Duodenal mucosa (tissue), 2 donors: ENCODE measurements at regions not wholly inside any gene's neighbourhood (a gene's known extent, or its start where the extent isn't known, plus 50 kb on each side); places are given as distances from the start of the nearest gene placed in this dataset.

Source experiments
- H3K27ac ChIP-seq: one replicate; pipeline ENCODE4 v1.7.0; 2013; ENCODE audit warnings: low read depth, low read length
- H3K27me3 ChIP-seq, 2 donors: one replicate each; pipeline ENCODE4 v1.7.0; 2013; ENCODE audit warnings: low read length in 2 of 2, control low read depth in 1 of 2; ENCODE audit not compliant: insufficient read depth in 2 of 2, control insufficient read depth in 1 of 2
- H3K36me3 ChIP-seq, 2 donors: one replicate each; pipeline ENCODE4 v1.7.0; 2013; ENCODE audit warnings: low read length in 2 of 2, control low read depth in 1 of 2; ENCODE audit not compliant: insufficient read depth in 2 of 2, control insufficient read depth in 1 of 2
- H3K4me1 ChIP-seq, 2 donors: one replicate each; pipeline ENCODE4 v1.7.0; 2013; ENCODE audit warnings: low read length in 2 of 2, control low read depth in 1 of 2; ENCODE audit not compliant: insufficient read depth in 2 of 2, control insufficient read depth in 1 of 2
- H3K4me3 ChIP-seq, 2 donors: one replicate each; pipeline ENCODE4 v1.7.0; 2013; ENCODE audit warnings: low read length in 2 of 2, low read depth in 1 of 2
- H3K9ac ChIP-seq, 2 donors: one replicate each; pipeline ENCODE4 v1.7.0; 2013; ENCODE audit warnings: low read length in 2 of 2, low read depth in 1 of 2
- H3K9me3 ChIP-seq, 2 donors: one replicate each; pipeline ENCODE4 v1.7.0; 2013; ENCODE audit warnings: low read length in 2 of 2, control low read depth in 1 of 2; ENCODE audit not compliant: control insufficient read depth in 1 of 2

DNA sequence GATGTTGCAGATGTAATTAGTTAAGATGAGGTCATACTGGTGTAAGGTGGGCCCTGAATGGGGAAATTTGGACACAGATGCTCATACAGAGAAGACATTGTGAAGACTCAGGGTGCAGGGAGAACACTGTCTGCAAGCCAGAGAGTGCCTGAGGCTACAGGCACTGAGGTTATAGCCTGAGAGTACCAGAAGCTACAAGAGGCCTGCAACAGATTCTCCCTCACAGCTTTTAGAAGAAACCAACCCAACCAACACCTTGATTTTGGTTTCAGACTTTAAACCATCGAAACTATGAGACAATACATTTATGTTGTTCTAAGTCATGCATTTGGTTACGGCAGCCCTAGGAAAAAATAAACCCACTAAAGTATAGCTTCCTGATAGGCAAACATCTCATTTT, 321.7 kb upstream of the USP25 start:
- Histone ChIP-seq H3K4me1 (no peaks in the 10 kb centered on the region), H3K27me3 (no peaks in the 10 kb centered on the region), H3K9ac (no peak overlapping the region), H3K27ac (no peak overlapping the region), H3K9me3 (no peaks in the 10 kb centered on the region), H3K4me3 (no peak overlapping the region), H3K36me3 (no peaks in the 10 kb centered on the region)

DNA sequence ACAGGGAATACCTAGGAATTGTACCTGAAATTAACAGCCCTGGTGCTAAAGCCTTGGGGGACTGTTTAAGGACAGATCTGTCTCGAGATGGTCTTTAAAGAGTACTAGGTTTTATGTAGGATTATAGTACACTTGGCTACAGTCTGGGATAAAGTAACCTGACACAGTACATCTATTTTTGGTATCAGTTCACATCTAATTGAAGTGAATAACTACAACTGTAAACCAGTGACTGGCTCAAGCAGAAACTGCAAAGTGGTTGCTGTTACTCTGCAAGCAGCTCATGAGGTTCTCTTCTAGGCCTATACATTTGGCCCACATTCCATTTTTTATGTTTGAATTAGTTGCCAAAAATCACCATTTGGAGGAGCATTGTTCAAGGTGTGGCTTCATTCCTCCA, 320.8 kb upstream of the USP25 start:
- Histone ChIP-seq H3K4me1 (no peaks in the 10 kb centered on the region), H3K27me3 (no peaks in the 10 kb centered on the region), H3K27ac (no peak overlapping the region), H3K9ac (no peak overlapping the region), H3K36me3 (no peaks in the 10 kb centered on the region), H3K4me3 (no peak overlapping the region), H3K9me3 (no peaks in the 10 kb centered on the region)

DNA sequence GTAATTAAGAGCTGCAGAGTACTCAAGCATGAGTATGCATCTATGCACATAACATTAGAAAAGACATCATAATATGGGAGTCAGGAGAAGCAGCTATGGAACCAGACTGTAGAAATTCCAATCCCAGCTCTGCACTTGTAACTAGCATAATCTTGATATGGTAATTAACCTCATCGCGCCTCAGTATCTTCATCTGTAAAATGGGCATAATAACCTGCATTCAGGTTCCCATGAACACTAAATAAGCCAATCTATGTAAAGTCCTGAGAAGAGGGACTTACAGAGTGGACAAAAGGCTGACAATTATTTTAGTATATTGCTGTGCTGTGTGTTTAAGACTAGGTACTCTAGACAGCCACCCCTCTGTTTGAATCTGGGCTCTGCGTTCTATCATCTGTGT, 318.9 kb upstream of the USP25 start:
- no peak overlapping the region for H3K4me3 ChIP-seq
- no peaks in the 10 kb centered on the region for H3K9me3 ChIP-seq

DNA sequence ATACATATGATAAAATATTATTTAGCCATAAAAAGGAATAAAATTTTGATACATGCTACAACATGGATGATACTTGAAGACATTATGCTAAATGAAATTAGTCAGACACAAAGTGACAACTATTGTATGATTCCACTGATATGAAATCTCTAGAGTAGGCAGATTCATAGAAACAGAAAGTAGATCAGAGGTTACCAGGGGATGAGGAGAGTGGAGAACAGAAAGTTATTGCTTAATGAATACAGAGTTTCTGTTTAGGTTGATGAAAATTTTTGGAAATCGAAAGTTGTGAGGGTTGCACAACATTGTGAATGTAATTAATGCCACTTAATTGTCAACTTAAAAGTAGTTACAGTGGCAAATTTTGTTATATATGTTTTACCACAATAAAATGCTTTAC, 315.7 kb upstream of the USP25 start:
- H3K36me3 ChIP-seq: no peaks in the 10 kb centered on the region
- H3K27me3 ChIP-seq: no peaks in the 10 kb centered on the region
- no peaks in the 10 kb centered on the region for H3K9me3 ChIP-seq
- H3K27ac ChIP-seq: no peak overlapping the region
- no peaks in the 10 kb centered on the region for H3K4me1 ChIP-seq
- H3K9ac ChIP-seq: no peak overlapping the region
- H3K4me3 ChIP-seq: no peak overlapping the region

More for the DNA sequence above, 318.9 kb upstream of the USP25 start:
- Histone ChIP-seq H3K9ac (no peak overlapping the region), H3K27ac (no peak overlapping the region), H3K4me1 (no peaks in the 10 kb centered on the region), H3K36me3 (no peaks in the 10 kb centered on the region), H3K27me3 (no peaks in the 10 kb centered on the region)

DNA sequence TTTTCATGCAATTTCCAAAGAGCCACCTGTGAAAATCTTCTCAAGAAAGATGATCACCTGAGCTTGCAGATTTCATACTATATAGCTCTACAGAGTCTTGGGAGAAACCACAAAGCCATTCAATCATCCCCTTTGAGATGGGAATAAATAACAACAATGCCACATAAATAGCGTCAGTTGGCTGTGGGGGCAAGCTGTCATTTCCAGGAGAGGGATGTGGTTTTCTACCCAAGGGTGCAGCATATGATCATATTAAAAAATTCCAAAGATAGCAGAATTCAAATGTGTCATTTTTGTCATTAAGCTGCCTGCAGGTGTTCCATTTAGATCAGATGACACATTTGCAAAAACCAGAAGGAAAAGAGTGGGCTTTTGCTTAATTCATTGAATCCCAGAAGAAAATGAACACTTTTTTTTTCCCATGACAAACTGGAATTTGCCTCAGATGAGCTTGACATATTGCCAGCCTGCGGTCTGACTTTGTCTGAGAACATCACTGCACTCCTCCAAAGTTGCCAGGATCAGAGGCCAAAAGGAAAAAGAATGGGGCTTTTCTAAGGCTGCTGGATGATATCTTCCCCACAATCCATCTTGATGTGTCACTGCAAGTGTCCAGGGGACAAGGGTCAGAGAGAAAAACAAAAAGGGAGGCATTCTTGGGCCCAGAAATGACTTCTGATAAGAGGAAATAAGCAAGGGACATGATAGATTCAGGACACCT, 314.1 kb upstream of the USP25 start:
- no peaks in the 10 kb centered on the region for H3K9me3 ChIP-seq
- no peak overlapping the region for H3K4me3 ChIP-seq
- no peaks in the 10 kb centered on the region for H3K27me3 ChIP-seq
- H3K36me3 ChIP-seq: no peaks in the 10 kb centered on the region
- H3K4me1 ChIP-seq: no peaks in the 10 kb centered on the region
- no peak overlapping the region for H3K9ac ChIP-seq
- H3K27ac ChIP-seq: no peak overlapping the region

DNA sequence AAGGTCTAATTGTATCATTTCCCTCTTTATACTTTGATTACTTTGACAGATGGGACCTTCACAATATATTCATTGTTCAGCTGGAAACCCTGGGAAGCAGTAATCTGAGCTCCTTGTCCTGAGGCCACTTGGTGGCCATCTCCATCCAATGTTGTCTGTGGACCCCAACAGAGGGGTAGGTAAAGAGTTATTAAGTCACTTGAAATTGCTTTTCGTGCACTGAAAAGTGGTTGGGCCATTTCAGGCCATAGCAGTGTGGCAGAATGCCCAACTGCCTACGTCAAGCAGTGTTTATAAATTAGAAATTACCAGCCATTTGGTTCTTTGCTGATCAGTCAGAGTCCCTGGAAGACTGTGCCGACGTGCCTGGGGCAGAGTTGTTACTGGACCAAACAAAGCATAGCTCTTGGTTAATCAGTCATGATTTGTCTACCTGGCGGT, 308.3 kb upstream of the USP25 start:
- Histone ChIP-seq H3K9ac (no peak overlapping the region), H3K27me3 (no peaks in the 10 kb centered on the region), H3K27ac (no peak overlapping the region), H3K36me3 (no peaks in the 10 kb centered on the region), H3K9me3 (no peaks in the 10 kb centered on the region), H3K4me1 (no peaks in the 10 kb centered on the region), H3K4me3 (no peak overlapping the region)

DNA sequence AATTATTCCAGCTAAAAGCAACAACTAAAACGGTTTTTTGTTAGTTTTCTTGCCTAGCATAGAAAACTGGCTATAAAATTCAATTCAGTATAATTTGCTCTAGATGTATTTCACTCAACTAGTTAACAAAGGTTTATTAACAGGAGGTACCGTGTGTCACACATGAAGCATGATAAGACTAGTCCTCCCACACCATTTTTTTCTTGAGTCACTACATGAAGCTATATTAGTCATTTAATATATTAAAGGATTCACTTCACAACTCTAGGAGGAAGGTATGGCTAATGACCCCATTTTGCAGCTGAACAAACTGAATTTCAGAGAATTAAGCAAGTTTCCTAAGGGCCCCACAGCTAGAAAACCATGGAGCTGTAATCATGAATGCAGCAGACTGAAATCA, 307.8 kb upstream of the USP25 start:
- Histone ChIP-seq H3K36me3 (no peaks in the 10 kb centered on the region), H3K9me3 (no peaks in the 10 kb centered on the region), H3K27ac (no peak overlapping the region)

DNA sequence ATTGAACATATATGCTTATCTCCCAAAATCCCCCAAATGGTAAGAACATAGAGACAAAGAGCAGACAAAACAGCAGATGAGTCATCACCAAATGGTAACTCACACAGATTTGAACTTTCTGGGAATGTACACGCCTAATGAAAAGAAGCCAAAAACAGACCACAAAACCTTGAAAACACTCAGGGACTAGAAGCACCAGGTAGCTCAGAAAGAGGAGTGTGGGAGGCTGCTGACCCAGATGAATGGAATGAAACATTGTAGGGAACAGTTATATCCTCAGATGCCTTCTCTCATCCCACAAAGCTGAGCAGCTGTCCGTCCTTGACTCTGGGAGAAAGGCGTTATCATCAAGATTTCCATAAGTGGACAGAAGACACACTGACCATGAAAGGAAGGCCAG, 307.0 kb upstream of the USP25 start:
- H3K27ac ChIP-seq: no peak overlapping the region
- no peaks in the 10 kb centered on the region for H3K4me1 ChIP-seq
- H3K4me3 ChIP-seq: no peak overlapping the region
- no peaks in the 10 kb centered on the region for H3K9me3 ChIP-seq
- no peak overlapping the region for H3K9ac ChIP-seq
- no peaks in the 10 kb centered on the region for H3K36me3 ChIP-seq
- no peaks in the 10 kb centered on the region for H3K27me3 ChIP-seq

More for the DNA sequence above, 307.8 kb upstream of the USP25 start:
- Histone ChIP-seq H3K27me3 (no peaks in the 10 kb centered on the region), H3K4me3 (no peak overlapping the region), H3K9ac (no peak overlapping the region), H3K4me1 (no peaks in the 10 kb centered on the region)

DNA sequence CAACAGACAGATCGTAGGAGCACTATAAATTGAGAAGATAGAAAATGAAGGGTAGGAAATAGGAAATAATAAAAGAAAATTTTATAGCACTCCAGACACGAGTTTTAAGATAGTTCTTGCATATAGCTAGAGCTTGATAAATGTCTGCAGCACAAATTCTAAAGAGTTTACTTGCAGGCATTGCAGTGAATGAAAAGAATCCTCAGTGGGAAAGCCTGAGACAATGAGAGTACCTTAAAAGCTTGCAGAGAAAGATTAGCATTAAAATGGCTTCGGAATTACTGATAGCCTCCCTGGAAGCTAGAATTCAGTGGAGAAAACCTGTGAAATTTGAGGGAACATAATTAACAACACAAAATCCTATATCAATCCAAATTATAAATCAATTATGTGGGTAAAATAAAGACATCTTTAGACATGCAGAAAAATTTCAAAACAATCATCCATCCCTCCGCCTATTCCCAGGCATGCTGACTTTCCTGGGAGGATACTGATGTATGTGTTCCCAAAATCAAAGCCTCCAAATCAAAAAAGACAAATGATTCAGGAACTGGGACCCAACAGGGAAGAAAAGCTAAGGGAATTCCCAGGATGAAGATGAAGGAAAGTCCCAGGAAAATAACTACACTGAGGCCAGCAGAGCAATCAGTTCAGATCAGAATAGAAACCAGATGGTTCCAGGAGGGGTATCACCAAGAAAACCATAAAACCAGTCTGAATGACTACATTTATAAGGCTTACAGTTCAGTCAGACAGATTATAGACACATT, 305.9 kb upstream of the USP25 start:
- Histone ChIP-seq H3K9ac (no peak overlapping the region), H3K4me1 (no peaks in the 10 kb centered on the region), H3K27me3 (no peaks in the 10 kb centered on the region), H3K36me3 (no peaks in the 10 kb centered on the region), H3K27ac (no peak overlapping the region), H3K4me3 (no peak overlapping the region), H3K9me3 (no peaks in the 10 kb centered on the region)

DNA sequence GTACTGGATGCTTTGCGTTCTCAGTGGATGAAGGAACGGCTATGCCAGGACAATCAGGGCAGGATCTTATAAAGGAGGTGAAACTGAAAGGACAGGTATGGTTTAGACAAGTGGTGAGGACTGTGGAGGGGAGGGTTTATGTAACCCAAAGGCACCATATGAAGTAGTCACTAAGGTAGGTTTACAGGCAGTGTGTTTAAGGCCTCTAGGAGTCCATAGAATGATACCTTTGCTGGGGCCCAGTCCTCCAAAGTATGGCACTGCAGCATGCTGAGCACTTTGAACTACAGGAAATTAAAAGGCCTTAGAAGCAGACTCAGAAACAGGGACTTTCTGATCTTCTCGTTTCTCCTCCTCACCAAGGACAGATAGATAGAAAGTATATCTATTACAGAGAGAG, 304.7 kb upstream of the USP25 start:
- no peak overlapping the region for H3K4me3 ChIP-seq
- no peaks in the 10 kb centered on the region for H3K27me3 ChIP-seq
- H3K9me3 ChIP-seq: no peaks in the 10 kb centered on the region
- H3K27ac ChIP-seq: no peak overlapping the region
- H3K36me3 ChIP-seq: no peaks in the 10 kb centered on the region
- no peak overlapping the region for H3K9ac ChIP-seq
- H3K4me1 ChIP-seq: no peaks in the 10 kb centered on the region
